RWPE1 (cell line): ENCODE measurements at regions not wholly inside any gene's neighbourhood (a gene's known extent, or its start where the extent isn't known, plus 50 kb on each side); places are given as distances from the start of the nearest gene placed in this dataset.

Source experiments
- CTCF ChIA-PET: fragments of 350-600 bp; sonication (Branson Sonifier 250); formaldehyde crosslinking; extraction: SDS; loops from one replicate; lab custom pipeline; 2021; lab: Yijun Ruan, JAX
- POLR2A ChIA-PET: fragments of 400-600 bp; formaldehyde crosslinking; extraction: SDS; loops from one replicate; lab custom pipeline; 2020; ENCODE audit warnings: antibody characterized with exemption; ENCODE audit not compliant: low non-redundant PET; lab: Yijun Ruan, JAX
- DNase-seq: peaks from one replicate; pipeline ENCODE4 v3.0.0; 2012; ENCODE audit warnings: low spot score
- H3K27ac ChIP-seq: fragments of 450-650 bp; 2 replicates; pipeline ENCODE4 v1.5.1; 2017
- TF ChIP-seq, protein P1 (sequence below): fragments of 450-650 bp; conservative IDR thresholded peaks from 2 replicates; pipeline ENCODE4 v1.5.1; 2017; ENCODE audit warnings: low read depth, mild to moderate bottlenecking

DNA sequence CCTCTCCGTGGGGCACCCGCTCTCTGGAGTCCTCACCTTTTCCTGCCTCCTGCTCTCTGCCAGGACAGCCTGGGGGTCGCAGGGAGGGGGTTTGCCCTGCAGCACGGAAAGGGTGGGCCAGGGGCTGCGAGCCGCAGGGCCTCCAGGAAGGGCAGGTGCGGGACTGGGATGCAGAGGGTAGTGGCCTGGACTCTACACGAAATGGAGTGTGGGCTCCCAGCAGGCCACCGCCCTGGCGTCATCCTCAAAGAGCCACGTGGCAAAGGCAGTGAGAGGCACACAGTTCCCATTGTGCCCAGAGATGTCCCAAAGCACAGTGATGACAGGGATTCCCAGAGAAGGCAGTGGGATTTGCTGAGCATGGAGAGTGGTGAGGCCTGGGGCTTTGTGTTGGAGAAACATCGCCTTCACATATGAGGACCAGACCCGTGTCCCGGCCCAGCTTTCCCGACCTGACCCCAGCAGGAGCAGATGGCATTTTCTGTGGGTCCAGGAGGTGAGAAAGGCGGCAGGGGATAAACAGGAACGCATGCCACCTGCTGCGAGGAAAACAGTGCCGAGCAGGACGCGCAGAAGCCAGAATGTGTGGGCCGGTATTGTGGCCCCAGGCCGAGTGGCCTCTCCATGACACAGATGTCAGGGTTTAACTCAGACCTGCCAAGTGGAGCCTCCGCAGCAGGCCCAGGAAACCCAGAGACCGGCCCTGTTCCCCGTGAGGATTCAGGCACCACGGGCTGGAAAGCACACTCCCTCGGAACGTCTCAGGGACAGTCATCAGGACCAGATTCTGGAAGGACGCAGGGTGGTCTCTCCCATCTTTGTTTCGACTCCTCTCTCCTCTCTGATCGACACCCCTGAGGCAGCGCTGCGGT, 855.5 kb upstream of the SALL3 start:
- TF ChIP-seq, protein P1, sequence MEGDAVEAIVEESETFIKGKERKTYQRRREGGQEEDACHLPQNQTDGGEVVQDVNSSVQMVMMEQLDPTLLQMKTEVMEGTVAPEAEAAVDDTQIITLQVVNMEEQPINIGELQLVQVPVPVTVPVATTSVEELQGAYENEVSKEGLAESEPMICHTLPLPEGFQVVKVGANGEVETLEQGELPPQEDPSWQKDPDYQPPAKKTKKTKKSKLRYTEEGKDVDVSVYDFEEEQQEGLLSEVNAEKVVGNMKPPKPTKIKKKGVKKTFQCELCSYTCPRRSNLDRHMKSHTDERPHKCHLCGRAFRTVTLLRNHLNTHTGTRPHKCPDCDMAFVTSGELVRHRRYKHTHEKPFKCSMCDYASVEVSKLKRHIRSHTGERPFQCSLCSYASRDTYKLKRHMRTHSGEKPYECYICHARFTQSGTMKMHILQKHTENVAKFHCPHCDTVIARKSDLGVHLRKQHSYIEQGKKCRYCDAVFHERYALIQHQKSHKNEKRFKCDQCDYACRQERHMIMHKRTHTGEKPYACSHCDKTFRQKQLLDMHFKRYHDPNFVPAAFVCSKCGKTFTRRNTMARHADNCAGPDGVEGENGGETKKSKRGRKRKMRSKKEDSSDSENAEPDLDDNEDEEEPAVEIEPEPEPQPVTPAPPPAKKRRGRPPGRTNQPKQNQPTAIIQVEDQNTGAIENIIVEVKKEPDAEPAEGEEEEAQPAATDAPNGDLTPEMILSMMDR: no peak
- ChIA-PET CTCF (no interaction called here), POLR2A (no interaction called here)
- H3K27ac ChIP-seq: no peak overlapping the region
- DNase-seq: no peak

GRCh38 chr18:78125206-78125896, 854.3 kb upstream of the SALL3 start:
- ChIA-PET POLR2A (no interaction called here), CTCF (no interaction called here)
- no peak overlapping the region for H3K27ac ChIP-seq
- no peak for DNase-seq
- TF ChIP-seq, protein P1: no peak

GRCh38 chr18:78126106-78126505, 853.5 kb upstream of the SALL3 start:
- ChIA-PET POLR2A (no interaction called here), CTCF (no interaction called here)
- no peak for DNase-seq
- TF ChIP-seq, protein P1: no peak
- no peak overlapping the region for H3K27ac ChIP-seq

DNA sequence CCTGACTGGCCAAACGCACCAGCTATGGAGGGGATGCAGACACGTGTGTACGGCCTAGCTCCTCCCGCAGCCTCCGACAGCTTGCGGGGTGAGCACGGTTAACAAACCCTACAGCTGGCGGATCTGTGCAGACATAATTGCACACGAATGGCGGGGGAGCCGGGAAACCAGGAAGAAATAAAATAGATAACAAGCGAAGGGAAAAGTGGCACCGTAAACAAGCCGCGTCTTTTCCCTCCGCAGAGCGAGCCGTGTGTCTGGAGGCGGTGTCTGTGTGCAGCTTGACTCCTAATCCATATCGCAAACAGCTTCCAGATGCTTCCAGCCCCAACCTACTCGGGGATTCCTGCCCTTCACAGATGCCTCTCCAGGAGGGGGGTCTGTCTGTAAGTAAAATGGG, 853.1 kb upstream of the SALL3 start:
- ChIA-PET CTCF (no interaction called here), POLR2A (no interaction called here)
- H3K27ac ChIP-seq: no peak overlapping the region

GRCh38 chr18:78127041-78127440, 852.6 kb upstream of the SALL3 start:
- TF ChIP-seq, protein P1: no peak
- POLR2A ChIA-PET: no interaction called here
- H3K27ac ChIP-seq: no peak overlapping the region
- no peak for DNase-seq
- CTCF ChIA-PET: no interaction called here

More for the DNA sequence above, 853.1 kb upstream of the SALL3 start:
- no peak for DNase-seq
- TF ChIP-seq, protein P1: no peak

DNA sequence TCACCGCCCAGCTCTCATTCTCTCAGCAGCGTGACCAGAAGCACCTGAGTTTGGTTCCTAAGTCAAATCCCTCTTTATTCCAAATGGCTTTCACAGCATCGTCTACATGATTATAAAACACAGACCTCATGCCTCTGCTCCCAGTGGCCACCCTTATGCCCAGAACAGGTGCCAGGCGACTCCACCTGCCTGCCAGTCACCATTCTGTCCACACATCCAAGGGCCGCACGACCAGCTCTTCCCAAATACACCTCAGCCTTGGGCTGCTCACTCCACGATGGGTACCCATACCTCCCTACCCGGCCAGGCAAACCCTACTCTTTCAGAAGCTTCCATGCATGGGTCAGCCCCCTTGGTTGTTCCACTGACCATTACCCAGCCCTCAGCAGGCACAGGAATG, 851.6 kb upstream of the SALL3 start:
- H3K27ac ChIP-seq: no peak overlapping the region
- no peak for DNase-seq
- POLR2A ChIA-PET: no interaction called here
- CTCF ChIA-PET: no interaction called here
- TF ChIP-seq, protein P1: no peak
